Activated CD4-positive, alpha-beta T cell treated with anti-CD3 and anti-CD28 coated beads, Interleukin-2, amount 50 U/mL, for 1 hour (primary cell): ENCODE measurements at regions not wholly inside any gene's neighbourhood (a gene's known extent, or its start where the extent isn't known, plus 50 kb on each side); places are given as distances from the start of the nearest gene placed in this dataset.

Source experiments
- DNase-seq: peaks from one replicate; pipeline ENCODE4 v3.0.0-alpha.2; 2020

GRCh38 chr7:46530081-46530750 lies 609.1 kb upstream of the IGFBP3 start:
- DNase-seq, result no peak

- no peak for DNase-seq
Measured at GRCh38 chr7:46527360-46527759, 606.3 kb upstream of the IGFBP3 start.

- DNase-seq, result no peak
Measured at GRCh38 chr7:46525876-46526275, 604.8 kb upstream of the IGFBP3 start.

- DNase-seq, result no peak
Measured at GRCh38 chr7:46524350-46524749, 603.3 kb upstream of the IGFBP3 start.

GRCh38 chr7:46522354-46522906 lies 601.4 kb upstream of the IGFBP3 start:
- no peak for DNase-seq

GRCh38 chr7:46518713-46519112 lies 597.6 kb upstream of the IGFBP3 start:
- DNase-seq, result no peak

GRCh38 chr7:46515844-46516590 lies 594.9 kb upstream of the IGFBP3 start:
- no peak for DNase-seq

- DNase-seq, result no peak
Measured at GRCh38 chr7:46513447-46513848, 592.4 kb upstream of the IGFBP3 start.

GRCh38 chr7:46512891-46513413 lies 591.9 kb upstream of the IGFBP3 start:
- no peak for DNase-seq

GRCh38 chr7:46511442-46512215 lies 590.6 kb upstream of the IGFBP3 start:
- DNase-seq, result no peak

- no peak for DNase-seq
Measured at GRCh38 chr7:46508583-46508982, 587.5 kb upstream of the IGFBP3 start.

GRCh38 chr7:46507560-46507959 lies 586.5 kb upstream of the IGFBP3 start:
- no peak for DNase-seq

- DNase-seq, result no peak
Measured at GRCh38 chr7:46494441-46494840, 573.4 kb upstream of the IGFBP3 start.

GRCh38 chr7:46494028-46494427 lies 573.0 kb upstream of the IGFBP3 start:
- no peak for DNase-seq

- DNase-seq, result no peak
Measured at GRCh38 chr7:46493196-46493595, 572.1 kb upstream of the IGFBP3 start.

- no peak for DNase-seq
Measured at GRCh38 chr7:46492466-46492865, 571.4 kb upstream of the IGFBP3 start.

- no peak for DNase-seq
Measured at GRCh38 chr7:46490406-46490805, 569.3 kb upstream of the IGFBP3 start.

- no peak for DNase-seq
Measured at GRCh38 chr7:46489106-46489505, 568.0 kb upstream of the IGFBP3 start.

GRCh38 chr7:46488607-46489006 lies 567.5 kb upstream of the IGFBP3 start:
- DNase-seq, result no peak

GRCh38 chr7:46486256-46487206 lies 565.5 kb upstream of the IGFBP3 start:
- no peak for DNase-seq

- DNase-seq, result no peak
Measured at GRCh38 chr7:46485481-46486065, 564.5 kb upstream of the IGFBP3 start.

GRCh38 chr7:46484906-46485305 lies 563.8 kb upstream of the IGFBP3 start:
- no peak for DNase-seq
